BJ (cell line): ENCODE measurements at regions not wholly inside any gene's neighbourhood (a gene's known extent, or its start where the extent isn't known, plus 50 kb on each side); places are given as distances from the start of the nearest gene placed in this dataset.

Source experiments
- CTCF ChIA-PET: fragments of 350-600 bp; formaldehyde crosslinking; extraction: SDS; loops from one replicate; lab custom pipeline; 2021; ENCODE audit warnings: antibody characterized with exemption, inconsistent platforms; lab: Yijun Ruan, JAX
- POLR2A ChIA-PET: fragments of 300-600 bp; sonication (Branson Sonifier 250); formaldehyde crosslinking; extraction: SDS; loops from one replicate; lab custom pipeline; 2021; ENCODE audit warnings: antibody characterized with exemption; lab: Charles Lee
- DNase-seq: peaks from one replicate; pipeline ENCODE4 v3.0.0-alpha.2; 2011; ENCODE audit warnings: low read depth
- H3K27me3 ChIP-seq: 2 replicates; pipeline ENCODE4 v1.6.0; 2011; ENCODE audit warnings: low read length; ENCODE audit not compliant: control insufficient read depth, insufficient read depth
- H3K36me3 ChIP-seq: 2 replicates; pipeline ENCODE4 v1.5.1; 2011; ENCODE audit warnings: low read length; ENCODE audit not compliant: control insufficient read depth, insufficient read depth
- H3K4me3 ChIP-seq: 2 replicates; pipeline ENCODE4 v1.5.1; 2011; ENCODE audit warnings: low read depth, mild to moderate bottlenecking, control low read depth, low read length
- TF ChIP-seq, protein P1 (sequence below): IDR thresholded peaks from 2 replicates; pipeline ENCODE4 v1.5.1; 2011; ENCODE audit warnings: low read depth, mild to moderate bottlenecking, control low read depth, inconsistent platforms, low read length, moderate library complexity; ENCODE audit not compliant: insufficient read depth

DNA sequence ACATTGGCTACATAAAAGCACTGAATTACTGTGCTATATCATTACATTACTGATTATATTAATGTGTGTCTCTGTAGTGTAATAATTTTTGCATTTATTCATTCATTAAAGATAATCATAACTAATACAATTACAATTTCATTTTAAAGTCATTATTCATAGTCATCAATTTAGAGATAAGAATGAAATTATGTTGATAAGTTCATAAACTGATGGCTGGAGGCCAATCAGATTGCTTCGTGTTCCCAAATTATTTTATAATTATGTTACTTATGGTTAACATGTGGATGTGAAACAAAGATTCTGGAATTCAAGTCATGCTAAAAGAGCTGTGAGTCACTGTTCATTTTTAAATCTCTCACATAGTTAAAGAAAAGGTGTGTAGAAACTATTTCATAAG lies 223.4 kb upstream of the HAND2 start:
- POLR2A ChIA-PET, result no interaction called here
- CTCF ChIA-PET, result interaction anchor here (1.9 kb wide), 1 partner anchor 17 kb away, joined by 7 read pairs; no protein-coding TSS in a partner anchor
- no peak for DNase-seq
- H3K4me3 ChIP-seq, result no peak overlapping the region
- H3K27me3 ChIP-seq, result no peaks in the 10 kb centered on the region
- no peaks in the 10 kb centered on the region for H3K36me3 ChIP-seq
- TF ChIP-seq, protein P1, sequence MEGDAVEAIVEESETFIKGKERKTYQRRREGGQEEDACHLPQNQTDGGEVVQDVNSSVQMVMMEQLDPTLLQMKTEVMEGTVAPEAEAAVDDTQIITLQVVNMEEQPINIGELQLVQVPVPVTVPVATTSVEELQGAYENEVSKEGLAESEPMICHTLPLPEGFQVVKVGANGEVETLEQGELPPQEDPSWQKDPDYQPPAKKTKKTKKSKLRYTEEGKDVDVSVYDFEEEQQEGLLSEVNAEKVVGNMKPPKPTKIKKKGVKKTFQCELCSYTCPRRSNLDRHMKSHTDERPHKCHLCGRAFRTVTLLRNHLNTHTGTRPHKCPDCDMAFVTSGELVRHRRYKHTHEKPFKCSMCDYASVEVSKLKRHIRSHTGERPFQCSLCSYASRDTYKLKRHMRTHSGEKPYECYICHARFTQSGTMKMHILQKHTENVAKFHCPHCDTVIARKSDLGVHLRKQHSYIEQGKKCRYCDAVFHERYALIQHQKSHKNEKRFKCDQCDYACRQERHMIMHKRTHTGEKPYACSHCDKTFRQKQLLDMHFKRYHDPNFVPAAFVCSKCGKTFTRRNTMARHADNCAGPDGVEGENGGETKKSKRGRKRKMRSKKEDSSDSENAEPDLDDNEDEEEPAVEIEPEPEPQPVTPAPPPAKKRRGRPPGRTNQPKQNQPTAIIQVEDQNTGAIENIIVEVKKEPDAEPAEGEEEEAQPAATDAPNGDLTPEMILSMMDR, result no peak

DNA sequence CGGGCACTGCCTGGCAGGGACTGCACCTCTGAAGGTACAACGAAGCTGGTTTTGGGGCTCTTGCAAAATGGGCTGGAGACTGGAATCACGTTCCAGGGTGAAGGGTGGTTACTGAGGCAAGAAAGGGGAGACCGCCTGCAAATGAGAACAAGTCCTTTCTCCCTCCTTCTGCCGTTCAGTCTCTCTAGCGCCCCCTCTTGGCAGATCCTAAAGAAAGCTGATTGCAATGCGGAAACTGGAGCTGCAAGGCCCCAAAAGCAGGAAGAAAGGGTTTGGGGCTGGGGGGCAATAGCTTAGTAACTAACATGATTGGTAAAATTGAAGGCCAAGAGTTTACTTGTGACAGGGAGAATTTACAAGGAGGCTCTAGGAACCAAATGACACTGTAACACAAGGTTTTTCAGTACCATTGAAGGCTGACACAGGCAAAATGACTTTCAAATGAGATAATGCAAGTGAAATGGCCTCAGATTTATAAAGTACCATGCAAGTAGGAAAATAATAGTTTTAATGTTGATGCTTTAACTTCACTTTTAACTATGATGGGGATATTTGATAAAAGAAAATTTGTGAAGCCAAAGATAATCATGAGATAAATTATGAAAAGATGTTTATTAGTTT lies 222.7 kb upstream of the HAND2 start:
- DNase-seq, result no peak
- ChIA-PET CTCF (interaction anchor here (0.6 to 1.9 kb wide), 12 partner anchors 9 to 259 kb away, joined by 3 to 8 read pairs (median 3); no protein-coding TSS in a partner anchor), POLR2A (no interaction called here)
- Histone ChIP-seq H3K4me3 (no peak overlapping the region), H3K27me3 (no peaks in the 10 kb centered on the region), H3K36me3 (no peaks in the 10 kb centered on the region)
- TF ChIP-seq, protein P1, result peak; percentile 64

DNA sequence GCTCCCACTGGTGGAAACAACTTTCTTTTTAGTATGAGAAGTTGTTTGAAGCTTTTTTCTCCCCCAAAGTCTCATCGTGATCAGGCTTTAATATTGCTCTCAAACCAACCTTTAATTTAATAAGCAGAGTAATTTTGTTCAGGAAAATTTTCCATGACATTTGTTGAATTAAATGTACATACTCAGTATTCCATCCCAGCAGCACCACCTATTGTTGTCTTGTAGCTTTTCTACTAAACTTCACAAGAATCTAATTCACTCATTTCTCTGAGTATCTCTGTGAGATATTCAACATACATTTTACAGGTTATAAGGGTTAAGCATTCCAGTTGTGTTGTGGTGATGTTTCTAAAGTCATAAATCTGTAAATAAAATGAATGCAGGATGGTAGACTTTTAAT lies 218.3 kb upstream of the HAND2 start:
- no peak overlapping the region for H3K4me3 ChIP-seq
- CTCF ChIA-PET, result interaction anchor here (0.7 to 0.8 kb wide), 2 partner anchors 8 to 12 kb away, joined by 3 read pairs; no protein-coding TSS in a partner anchor
- TF ChIP-seq, protein P1, result peak; percentile 12; the same call in 1 of the 2 replicates
- no peak for DNase-seq
- POLR2A ChIA-PET, result no interaction called here
- H3K27me3 ChIP-seq, result no peaks in the 10 kb centered on the region
- no peaks in the 10 kb centered on the region for H3K36me3 ChIP-seq

DNA sequence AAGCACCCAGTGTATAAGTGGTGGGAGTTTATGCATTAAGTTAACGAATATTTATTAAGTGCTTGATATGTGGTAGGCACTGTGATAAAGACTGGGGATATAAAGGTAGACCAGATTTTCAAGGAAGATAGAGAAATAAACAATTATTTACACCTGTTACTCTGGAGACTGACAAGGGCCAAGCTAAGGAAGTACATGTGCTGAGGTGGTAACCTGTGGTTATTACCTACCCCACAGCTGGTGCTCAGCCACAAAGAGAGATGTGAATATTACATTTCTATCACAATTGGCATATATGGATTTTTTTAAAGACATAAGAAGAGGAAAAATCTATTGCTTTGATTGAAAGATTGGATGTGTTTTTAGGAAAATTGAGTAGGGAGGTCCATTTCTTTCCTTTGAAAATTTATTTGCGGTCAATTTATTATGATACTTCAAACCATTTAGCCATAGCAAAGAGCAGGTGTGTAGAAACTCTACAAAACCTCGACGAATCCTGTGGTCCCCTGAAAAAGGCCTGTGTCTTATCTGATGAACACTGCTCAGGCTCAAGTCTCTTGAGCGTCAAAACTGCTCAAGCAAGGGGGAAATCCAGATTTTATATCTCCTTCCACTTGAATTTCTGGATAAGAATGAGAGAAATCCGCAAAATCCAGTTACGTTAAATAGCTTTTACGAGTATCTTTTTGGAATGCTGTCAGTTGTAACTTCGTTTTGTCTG lies 217.7 kb upstream of the HAND2 start:
- Histone ChIP-seq H3K27me3 (no peaks in the 10 kb centered on the region), H3K4me3 (no peak overlapping the region), H3K36me3 (no peaks in the 10 kb centered on the region)
- ChIA-PET POLR2A (no interaction called here), CTCF (interaction anchor here (0.7 to 0.8 kb wide), 2 partner anchors 9 to 12 kb away, joined by 3 read pairs; no protein-coding TSS in a partner anchor)
- DNase-seq, result no peak
- TF ChIP-seq, protein P1, result no peak

DNA sequence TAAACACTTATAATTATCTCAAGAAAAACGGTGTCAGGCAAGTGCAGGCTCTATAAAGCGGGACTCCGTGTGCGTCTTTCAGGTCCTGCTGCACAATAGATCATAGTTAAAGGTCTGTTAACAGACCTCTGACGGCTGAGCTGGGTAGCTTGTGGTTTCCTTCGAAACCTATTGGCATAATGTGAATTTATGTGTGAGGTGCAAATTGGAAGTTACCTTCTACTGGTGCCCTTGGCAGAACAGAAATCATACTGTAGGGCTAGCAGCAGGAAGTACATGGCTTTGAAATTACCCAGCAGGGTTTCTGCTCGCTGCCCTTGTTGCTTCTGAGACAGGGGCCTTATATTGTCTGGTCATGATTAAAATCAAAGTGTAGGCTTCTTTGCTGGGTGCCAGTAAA lies 216.4 kb upstream of the HAND2 start:
- no peaks in the 10 kb centered on the region for H3K36me3 ChIP-seq
- no peak overlapping the region for H3K4me3 ChIP-seq
- TF ChIP-seq, protein P1, result no peak
- POLR2A ChIA-PET, result no interaction called here
- DNase-seq, result no peak
- no peaks in the 10 kb centered on the region for H3K27me3 ChIP-seq
- CTCF ChIA-PET, result interaction anchor here (0.6 kb wide), 1 partner anchor 8 kb away, joined by 3 read pairs; no protein-coding TSS in a partner anchor
